AG09319 (cell line): ENCODE measurements at regions not wholly inside any gene's neighbourhood (a gene's known extent, or its start where the extent isn't known, plus 50 kb on each side); places are given as distances from the start of the nearest gene placed in this dataset.

Experiments used
- DNase-seq: peaks from one replicate; pipeline ENCODE4 v3.0.0-alpha.2; 2010; ENCODE audit warnings: low read depth; ENCODE audit errors: extremely low read depth
- CTCF ChIP-seq: IDR thresholded peaks from 2 replicates; pipeline ENCODE4 v1.5.1; 2011; ENCODE audit warnings: low read depth, mild to moderate bottlenecking, inconsistent platforms, low read length, moderate library complexity

GRCh38 chr3:135740751-135741150, 224.8 kb upstream of the PPP2R3A start:
- no peak for TF ChIP-seq CTCF

GRCh38 chr3:135751991-135752390, 213.5 kb upstream of the PPP2R3A start:
- no peak for DNase-seq
- TF ChIP-seq CTCF, result no peak

More at GRCh38 chr3:135740751-135741150, 224.8 kb upstream of the PPP2R3A start:
- DNase-seq, result no peak

GRCh38 chr3:135752851-135753250, 212.7 kb upstream of the PPP2R3A start:
- no peak for TF ChIP-seq CTCF
- no peak for DNase-seq

GRCh38 chr3:135753506-135753905, 212.0 kb upstream of the PPP2R3A start:
- DNase-seq, result no peak
- no peak for TF ChIP-seq CTCF

- TF ChIP-seq CTCF, result no peak
- DNase-seq, result no peak
Measured at GRCh38 chr3:135755330-135756105, 210.0 kb upstream of the PPP2R3A start.

GRCh38 chr3:135756106-135756668, 209.3 kb upstream of the PPP2R3A start:
- DNase-seq, result no peak
- no peak for TF ChIP-seq CTCF

GRCh38 chr3:135757421-135757820, 208.1 kb upstream of the PPP2R3A start:
- no peak for DNase-seq
- TF ChIP-seq CTCF, result no peak
